Omental fat pad (tissue), 3 donors: ENCODE measurements at regions not wholly inside any gene's neighbourhood (a gene's known extent, or its start where the extent isn't known, plus 50 kb on each side); places are given as distances from the start of the nearest gene placed in this dataset.

Experiments used
- ATAC-seq: fragments of 150-250 bp; one replicate; pipeline ENCODE4 v1.9.1; 2016; ENCODE audit warnings: mild to moderate bottlenecking, moderate library complexity; ENCODE audit not compliant: low FRiP score
- DNase-seq: peaks from one replicate; pipeline ENCODE4 v3.0.0-alpha.2; 2019; ENCODE audit warnings: low spot score
- TF ChIP-seq, protein P1 (sequence below), 3 donors: fragments of 450-650 bp; IDR thresholded peaks; one replicate each; pipeline ENCODE4 v1.5.1; 2016 to 2017; ENCODE audit warnings: antibody characterized with exemption in 3 of 3, mild to moderate bottlenecking in 3 of 3, moderate library complexity in 2 of 3

DNA sequence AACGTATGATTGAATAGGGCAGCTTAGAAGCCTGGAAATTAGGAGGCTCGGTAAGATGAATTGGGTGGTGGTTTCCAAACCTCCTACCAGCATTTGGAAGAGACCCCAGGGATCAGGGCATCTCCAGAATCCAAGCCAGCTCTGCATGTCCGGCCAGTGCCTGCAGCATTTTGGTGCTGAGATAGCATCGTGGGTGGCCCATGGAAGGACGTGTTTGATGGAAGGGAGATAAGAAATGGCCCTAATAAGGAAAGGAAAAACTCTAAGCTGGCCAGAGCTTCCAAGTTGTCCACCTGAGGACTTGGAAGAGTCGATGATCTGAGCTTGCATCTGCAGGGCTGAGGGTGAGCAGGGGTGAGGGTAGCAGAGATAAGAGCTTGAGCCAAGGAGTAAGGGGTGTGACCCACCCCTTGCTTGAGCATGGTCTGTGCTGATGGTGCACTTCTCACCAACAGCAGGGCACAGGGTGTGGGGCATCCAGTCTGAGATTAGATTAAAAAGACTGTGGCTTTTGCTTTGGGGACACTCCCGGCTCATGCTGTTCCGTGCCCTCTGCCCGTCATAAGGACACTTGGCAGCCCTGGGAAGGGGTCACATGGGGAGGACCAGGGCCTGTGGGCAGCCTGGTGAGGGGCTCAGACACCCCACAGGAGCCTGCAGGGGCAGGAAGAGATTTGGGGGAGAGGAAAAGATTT is 213.2 kb downstream of the ERMARD start:
- DNase-seq (no peak), ATAC-seq (no peak)
- TF ChIP-seq, protein P1, sequence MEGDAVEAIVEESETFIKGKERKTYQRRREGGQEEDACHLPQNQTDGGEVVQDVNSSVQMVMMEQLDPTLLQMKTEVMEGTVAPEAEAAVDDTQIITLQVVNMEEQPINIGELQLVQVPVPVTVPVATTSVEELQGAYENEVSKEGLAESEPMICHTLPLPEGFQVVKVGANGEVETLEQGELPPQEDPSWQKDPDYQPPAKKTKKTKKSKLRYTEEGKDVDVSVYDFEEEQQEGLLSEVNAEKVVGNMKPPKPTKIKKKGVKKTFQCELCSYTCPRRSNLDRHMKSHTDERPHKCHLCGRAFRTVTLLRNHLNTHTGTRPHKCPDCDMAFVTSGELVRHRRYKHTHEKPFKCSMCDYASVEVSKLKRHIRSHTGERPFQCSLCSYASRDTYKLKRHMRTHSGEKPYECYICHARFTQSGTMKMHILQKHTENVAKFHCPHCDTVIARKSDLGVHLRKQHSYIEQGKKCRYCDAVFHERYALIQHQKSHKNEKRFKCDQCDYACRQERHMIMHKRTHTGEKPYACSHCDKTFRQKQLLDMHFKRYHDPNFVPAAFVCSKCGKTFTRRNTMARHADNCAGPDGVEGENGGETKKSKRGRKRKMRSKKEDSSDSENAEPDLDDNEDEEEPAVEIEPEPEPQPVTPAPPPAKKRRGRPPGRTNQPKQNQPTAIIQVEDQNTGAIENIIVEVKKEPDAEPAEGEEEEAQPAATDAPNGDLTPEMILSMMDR (IDR thresholded peaks at IDR 0.05), result no peak

DNA sequence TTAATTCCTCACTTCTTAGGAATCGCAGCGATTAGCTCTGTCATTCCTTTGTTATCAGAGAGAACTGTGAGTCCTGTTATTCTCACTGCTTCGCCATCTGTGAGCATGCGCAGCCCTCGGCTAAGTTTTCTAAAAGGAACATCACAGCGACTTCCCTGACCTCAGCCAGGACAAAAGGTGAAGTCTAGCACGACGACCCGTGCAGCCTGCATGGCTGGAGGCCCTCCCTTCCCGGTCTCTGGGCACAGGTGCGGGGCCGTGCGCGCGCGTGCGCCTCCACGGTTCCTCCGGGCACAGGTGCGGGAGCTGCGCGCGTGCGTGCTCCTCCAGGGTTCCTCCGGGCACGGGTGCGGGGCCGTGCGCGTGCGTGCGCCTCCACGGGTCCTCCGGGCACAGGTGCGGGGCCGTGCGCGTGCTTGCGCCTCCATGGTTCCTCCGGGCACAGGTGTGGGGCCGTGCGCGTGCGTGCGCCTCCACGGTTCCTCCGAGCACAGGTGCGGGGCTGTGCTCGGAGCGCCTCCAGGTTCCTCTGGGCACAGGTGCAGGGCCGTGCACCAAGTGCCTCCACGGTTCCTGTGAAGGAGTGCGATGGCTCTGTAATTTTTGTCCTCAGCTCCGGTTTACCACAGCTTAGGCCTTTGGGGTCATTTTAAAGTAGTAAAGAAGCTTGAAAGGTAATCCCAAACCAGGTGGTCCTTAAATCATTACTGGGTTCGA is 212.3 kb downstream of the ERMARD start:
- TF ChIP-seq, protein P1 (IDR thresholded peaks at IDR 0.05), result no peak
- ATAC-seq (no peak), DNase-seq (no peak)

DNA sequence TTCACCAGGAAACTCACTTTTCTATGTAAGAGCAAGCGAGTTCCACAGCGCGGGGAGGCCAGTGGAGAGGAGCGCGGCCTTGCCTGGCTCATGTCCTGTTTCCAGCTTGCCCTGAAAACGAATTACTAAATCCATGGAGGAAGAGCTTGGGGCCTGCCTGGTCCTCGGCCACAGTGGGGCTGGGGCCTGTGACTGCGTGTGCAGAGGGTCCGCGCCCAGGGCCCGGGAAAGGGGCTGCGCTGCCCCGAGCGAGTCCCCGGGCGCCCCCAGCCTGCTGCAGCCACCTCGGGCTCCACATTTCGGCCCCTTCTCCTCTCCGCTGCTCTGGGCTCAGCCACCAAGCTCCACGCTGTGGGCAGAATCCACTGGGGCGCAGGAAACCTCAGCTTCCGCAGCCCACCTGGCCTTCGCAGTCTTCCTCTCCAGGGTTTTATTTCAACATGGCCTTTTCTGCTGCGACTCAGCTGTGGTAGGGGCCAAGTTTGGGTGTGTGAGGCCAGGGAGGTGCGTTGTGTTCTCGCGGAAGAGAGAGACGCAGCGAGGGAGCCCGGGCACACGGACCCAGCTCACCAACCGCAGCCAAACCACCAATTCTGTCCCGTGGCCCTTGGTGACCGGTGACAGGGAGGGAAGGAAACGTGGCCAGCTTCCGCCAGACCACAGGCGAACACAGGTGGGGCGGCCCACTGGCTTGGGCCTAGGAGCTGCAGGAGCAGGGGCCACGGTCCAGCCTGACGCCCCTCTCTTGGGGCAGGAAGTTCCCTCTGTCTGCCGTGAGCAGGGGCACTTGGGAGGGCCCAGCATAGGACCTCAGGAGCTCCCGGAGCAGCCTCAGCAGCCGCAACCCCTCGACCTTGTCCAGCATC is 211.4 kb downstream of the ERMARD start:
- DNase-seq, result no peak
- ATAC-seq, result no peak

DNA sequence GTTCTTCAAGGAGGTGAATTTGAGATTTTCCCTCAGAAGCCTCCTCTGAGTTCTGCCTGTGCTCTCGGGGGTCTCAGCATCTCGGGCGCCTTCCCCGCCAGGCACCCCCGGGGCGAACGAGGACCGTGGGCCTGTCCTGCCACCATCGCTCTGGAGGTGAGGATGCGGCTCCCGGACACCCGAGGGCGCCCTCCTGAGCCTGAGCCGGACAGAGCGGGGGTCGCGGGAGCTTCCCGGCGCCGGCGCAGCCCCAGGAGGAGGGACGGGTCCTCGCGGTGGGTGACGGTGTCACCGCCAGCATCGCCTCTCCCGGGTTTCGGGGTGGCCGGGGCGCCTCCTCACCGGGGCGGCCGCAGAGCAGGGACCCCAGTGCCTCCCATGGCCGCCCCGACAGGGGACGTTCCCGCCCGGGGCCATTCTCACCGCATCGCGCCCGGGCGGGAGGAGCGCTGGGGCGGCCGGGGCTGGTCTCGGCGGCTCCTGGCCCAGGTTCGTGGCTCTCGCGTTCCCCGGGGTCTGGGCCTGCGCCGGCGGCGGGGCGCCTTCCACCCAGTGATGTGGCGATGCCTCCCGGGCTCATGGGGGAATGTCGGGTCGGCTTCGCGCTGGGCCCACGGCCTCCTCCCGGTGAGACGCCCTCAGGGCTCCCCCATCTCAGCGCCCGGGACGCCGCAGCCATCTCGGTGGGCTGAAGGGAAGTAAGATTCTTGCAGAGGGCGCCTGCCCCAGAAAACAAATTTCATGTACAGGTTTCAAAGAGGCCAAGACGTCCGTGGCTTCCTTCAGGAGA is 210.5 kb downstream of the ERMARD start:
- no peak for DNase-seq
- TF ChIP-seq, protein P1 (IDR thresholded peaks at IDR 0.05), result no peak
- ATAC-seq, result peak; percentile 44

More for the DNA sequence above, 211.4 kb downstream of the ERMARD start:
- TF ChIP-seq, protein P1 (IDR thresholded peaks at IDR 0.05), result no peak

DNA sequence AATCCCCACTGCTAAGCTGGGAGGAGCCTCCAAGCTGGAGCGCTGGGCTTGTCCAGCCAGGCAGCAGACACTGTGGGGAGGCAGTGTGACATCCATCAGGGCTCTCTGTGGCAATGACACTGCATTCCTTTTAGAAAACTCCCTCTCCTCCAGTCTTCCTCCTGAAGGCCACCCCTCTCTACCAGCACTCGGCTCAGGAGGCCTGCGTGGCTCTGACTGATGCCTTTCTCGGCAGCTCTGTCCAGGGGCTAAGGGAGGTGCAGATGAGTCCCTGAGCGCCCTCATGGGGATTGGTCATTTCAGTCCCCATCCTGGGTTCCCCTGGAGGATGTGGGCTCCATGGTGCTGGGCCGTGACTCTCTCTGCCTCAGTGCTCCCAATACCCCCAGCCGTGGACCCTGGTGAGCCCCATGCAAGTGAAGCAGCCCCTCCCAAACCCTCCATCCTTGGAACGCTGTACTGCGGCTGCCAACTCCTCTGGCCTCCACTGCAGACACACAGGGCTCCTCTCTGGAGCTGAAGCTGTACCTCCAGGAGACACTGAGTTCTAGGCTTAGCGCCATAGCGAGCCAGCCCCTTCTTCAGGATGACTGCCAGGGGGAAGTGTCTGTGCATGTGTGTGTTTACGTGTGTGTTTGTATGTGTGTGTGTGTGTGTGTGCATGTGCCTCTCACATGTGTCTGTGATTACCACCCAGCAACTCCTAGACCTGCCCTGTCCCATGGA is 209.6 kb downstream of the ERMARD start:
- ATAC-seq (no peak), DNase-seq (no peak)
- TF ChIP-seq, protein P1 (IDR thresholded peaks at IDR 0.05), result no peak

DNA sequence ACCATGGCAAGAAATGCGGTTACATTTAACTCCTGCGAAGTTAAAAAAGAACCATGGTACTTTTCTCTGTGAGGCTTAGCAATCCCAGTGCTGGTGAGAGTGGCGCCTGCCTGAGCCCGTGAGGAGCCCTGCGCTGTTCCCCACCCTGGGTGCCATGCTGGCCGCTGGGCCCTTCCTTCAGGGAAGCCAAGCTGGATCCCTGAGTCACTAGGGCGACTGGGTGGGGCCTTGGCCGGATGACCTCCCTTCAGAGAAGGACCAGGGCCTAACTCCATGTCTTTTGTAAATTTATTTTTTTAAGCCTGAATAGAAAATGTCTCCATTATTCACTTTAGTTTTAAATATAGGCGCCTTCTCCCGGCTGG is 209.1 kb downstream of the ERMARD start:
- no peak for DNase-seq
- no peak for ATAC-seq
- TF ChIP-seq, protein P1 (IDR thresholded peaks at IDR 0.05), result no peak
